Mononuclear cell (primary cell): ENCODE measurements at regions not wholly inside any gene's neighbourhood (a gene's known extent, or its start where the extent isn't known, plus 50 kb on each side); places are given as distances from the start of the nearest gene placed in this dataset.

Experiments
- H3K27me3 ChIP-seq: 2 replicates; pipeline ENCODE4 v1.6.0; 2011; ENCODE audit warnings: low read length, control low read depth; ENCODE audit not compliant: insufficient read depth
- H3K4me1 ChIP-seq: 2 replicates; pipeline ENCODE4 v1.5.1; 2011; ENCODE audit warnings: mild to moderate bottlenecking, low read length, control low read depth; ENCODE audit not compliant: insufficient read depth
- H3K4me3 ChIP-seq: 2 replicates; pipeline ENCODE4 v1.5.1; 2011; ENCODE audit warnings: mild to moderate bottlenecking, low read length, moderate library complexity
- H3K9me3 ChIP-seq: 2 replicates; pipeline ENCODE4 v1.5.1; 2011; ENCODE audit warnings: low read depth, mild to moderate bottlenecking, control low read depth, low read length

DNA sequence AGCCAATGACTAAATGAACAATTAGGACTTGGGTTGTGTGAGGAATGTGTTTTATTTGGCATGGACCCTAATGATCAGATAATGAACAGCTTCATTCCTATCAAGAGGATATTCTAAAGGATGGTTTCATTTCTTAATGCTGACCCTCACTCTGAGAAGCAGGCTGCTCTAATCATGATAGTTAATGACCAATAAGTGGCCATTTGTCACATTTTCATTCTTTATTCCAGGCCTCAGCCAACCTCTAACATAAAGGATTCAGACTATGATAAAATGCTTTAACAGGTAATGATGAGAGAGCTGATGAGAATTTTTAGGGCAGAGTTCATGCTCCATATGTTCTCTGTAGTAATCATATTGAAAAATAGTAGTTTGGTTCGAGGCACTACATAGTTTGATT, 301.5 kb upstream of the ARRDC3 start:
- no peaks in the 10 kb centered on the region for H3K27me3 ChIP-seq
- H3K4me3 ChIP-seq, result no peak overlapping the region
- H3K9me3 ChIP-seq, result no peaks in the 10 kb centered on the region
- no peaks in the 10 kb centered on the region for H3K4me1 ChIP-seq

- Histone ChIP-seq H3K4me3 (no peak overlapping the region), H3K9me3 (no peaks in the 10 kb centered on the region), H3K27me3 (no peaks in the 10 kb centered on the region), H3K4me1 (no peaks in the 10 kb centered on the region)
Observed at GRCh38 chr5:91670563-91670962, 287.4 kb upstream of the ARRDC3 start.

- no peaks in the 10 kb centered on the region for H3K27me3 ChIP-seq
- H3K4me3 ChIP-seq, result no peak overlapping the region
- no peaks in the 10 kb centered on the region for H3K9me3 ChIP-seq
- no peaks in the 10 kb centered on the region for H3K4me1 ChIP-seq
Observed at GRCh38 chr5:91670122-91670521, 287.0 kb upstream of the ARRDC3 start.

DNA sequence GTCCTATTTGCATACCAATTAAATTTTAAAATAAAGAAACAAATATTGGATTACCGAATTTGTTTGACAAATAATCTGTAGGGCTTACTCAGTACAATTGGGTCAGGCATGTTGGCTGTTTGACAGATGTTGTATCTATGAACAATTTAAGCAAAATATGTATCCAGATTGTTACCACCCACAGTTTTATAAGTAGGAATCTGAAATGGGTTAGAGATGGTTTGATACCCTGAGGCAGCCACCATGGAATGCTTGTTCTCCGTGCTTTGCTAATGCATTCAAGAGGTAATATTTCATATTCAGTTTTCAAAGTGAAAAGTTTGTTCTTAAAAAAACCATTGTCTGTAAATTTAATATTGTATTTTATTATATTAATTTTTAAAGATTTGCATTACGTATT, 285.1 kb upstream of the ARRDC3 start:
- Histone ChIP-seq H3K9me3 (no peaks in the 10 kb centered on the region), H3K4me1 (no peaks in the 10 kb centered on the region), H3K4me3 (no peak overlapping the region), H3K27me3 (no peaks in the 10 kb centered on the region)

GRCh38 chr5:91652678-91653077, 269.6 kb upstream of the ARRDC3 start:
- H3K4me1 ChIP-seq, result no peaks in the 10 kb centered on the region
- H3K9me3 ChIP-seq, result peaks cover 39% of the 10 kb centered on the region
- no peaks in the 10 kb centered on the region for H3K27me3 ChIP-seq
- no peak overlapping the region for H3K4me3 ChIP-seq

GRCh38 chr5:91651704-91652103, 268.6 kb upstream of the ARRDC3 start:
- Histone ChIP-seq H3K9me3 (peaks cover 34% of the 10 kb centered on the region), H3K4me3 (no peak overlapping the region), H3K4me1 (no peaks in the 10 kb centered on the region), H3K27me3 (no peaks in the 10 kb centered on the region)

DNA sequence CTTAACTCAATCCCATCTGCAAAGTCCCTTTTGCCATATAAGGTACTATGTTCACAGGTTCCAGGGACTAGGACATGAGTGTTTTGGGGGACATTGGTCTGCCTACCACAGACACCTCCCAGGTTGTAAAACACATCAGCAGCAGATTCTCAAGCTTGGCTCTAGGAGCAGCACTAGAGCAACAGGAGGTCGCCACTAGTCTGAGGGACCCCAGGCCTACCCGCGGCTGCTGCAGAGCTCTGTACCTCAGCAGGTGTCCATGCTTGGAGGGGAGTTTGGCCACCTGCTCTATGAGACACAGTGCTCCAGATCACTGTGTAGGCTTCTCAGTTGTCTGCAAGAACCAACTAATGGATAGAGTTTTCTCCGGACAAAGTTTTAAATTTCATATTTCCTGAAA, 262.2 kb upstream of the ARRDC3 start:
- H3K4me3 ChIP-seq, result no peak overlapping the region
- no peaks in the 10 kb centered on the region for H3K9me3 ChIP-seq
- no peaks in the 10 kb centered on the region for H3K27me3 ChIP-seq
- no peaks in the 10 kb centered on the region for H3K4me1 ChIP-seq

DNA sequence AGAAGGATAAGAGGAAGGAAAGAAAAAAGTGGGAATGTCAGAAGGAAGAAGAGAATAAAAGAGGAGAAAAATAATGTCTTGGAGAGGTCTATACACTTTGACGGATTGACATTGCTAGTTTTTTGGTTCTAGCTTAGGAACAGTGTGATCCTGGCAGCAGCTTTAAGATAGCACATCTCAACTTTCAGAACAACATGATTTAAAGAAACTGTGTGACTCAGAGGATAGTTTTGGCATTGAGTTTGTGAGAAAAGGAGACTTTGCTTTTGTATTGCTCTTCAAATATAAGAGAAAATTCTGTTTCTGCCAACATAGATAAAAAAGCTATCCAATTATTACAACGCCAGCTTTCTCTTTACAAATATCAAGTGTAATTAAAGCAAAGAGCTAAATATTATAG, 260.7 kb upstream of the ARRDC3 start:
- Histone ChIP-seq H3K4me1 (no peaks in the 10 kb centered on the region), H3K27me3 (no peaks in the 10 kb centered on the region), H3K4me3 (no peak overlapping the region), H3K9me3 (no peaks in the 10 kb centered on the region)

DNA sequence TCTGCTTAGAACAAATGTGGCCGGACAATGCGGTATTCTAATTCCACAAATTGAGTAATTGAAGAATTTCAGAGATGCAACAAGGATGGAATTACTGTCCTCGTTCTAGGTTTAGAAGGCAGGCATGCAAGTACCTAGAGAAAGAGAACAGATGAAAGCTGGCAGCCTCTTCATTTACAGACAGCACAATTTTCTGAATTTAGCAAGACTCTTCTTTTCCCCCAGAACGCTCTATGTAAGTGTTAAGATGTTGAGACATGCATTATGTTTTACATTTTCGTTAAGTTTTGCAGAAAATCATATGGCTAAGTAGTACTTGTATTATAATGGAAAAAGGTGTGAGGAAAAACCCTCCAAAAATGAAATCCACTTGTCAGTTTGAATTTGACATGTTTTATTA, 259.5 kb upstream of the ARRDC3 start:
- H3K4me1 ChIP-seq, result no peaks in the 10 kb centered on the region
- H3K27me3 ChIP-seq, result no peaks in the 10 kb centered on the region
- H3K9me3 ChIP-seq, result no peaks in the 10 kb centered on the region
- no peak overlapping the region for H3K4me3 ChIP-seq

GRCh38 chr5:91641730-91642350, 258.7 kb upstream of the ARRDC3 start:
- no peaks in the 10 kb centered on the region for H3K9me3 ChIP-seq

GRCh38 chr5:91639744-91640143, 256.6 kb upstream of the ARRDC3 start:
- no peaks in the 10 kb centered on the region for H3K27me3 ChIP-seq
- no peaks in the 10 kb centered on the region for H3K9me3 ChIP-seq
- H3K4me1 ChIP-seq, result no peaks in the 10 kb centered on the region
- H3K4me3 ChIP-seq, result no peak overlapping the region

More at GRCh38 chr5:91641730-91642350, 258.7 kb upstream of the ARRDC3 start:
- no peaks in the 10 kb centered on the region for H3K27me3 ChIP-seq
- no peaks in the 10 kb centered on the region for H3K4me1 ChIP-seq
- no peak overlapping the region for H3K4me3 ChIP-seq

- Histone ChIP-seq H3K4me1 (no peaks in the 10 kb centered on the region), H3K9me3 (no peaks in the 10 kb centered on the region), H3K27me3 (no peaks in the 10 kb centered on the region), H3K4me3 (no peak overlapping the region)
Observed at GRCh38 chr5:91638010-91638409, 254.9 kb upstream of the ARRDC3 start.

- Histone ChIP-seq H3K27me3 (no peaks in the 10 kb centered on the region), H3K9me3 (no peaks in the 10 kb centered on the region)
Observed at GRCh38 chr5:91635950-91636734, 253.0 kb upstream of the ARRDC3 start.

GRCh38 chr5:91632871-91633270, 249.8 kb upstream of the ARRDC3 start:
- Histone ChIP-seq H3K4me3 (no peak overlapping the region), H3K27me3 (no peaks in the 10 kb centered on the region), H3K9me3 (no peaks in the 10 kb centered on the region), H3K4me1 (no peaks in the 10 kb centered on the region)

More at GRCh38 chr5:91635950-91636734, 253.0 kb upstream of the ARRDC3 start:
- Histone ChIP-seq H3K4me1 (no peaks in the 10 kb centered on the region), H3K4me3 (no peak overlapping the region)

- Histone ChIP-seq H3K4me1 (no peaks in the 10 kb centered on the region), H3K4me3 (no peak overlapping the region)
Observed at GRCh38 chr5:91611746-91612145, 228.6 kb upstream of the ARRDC3 start.

GRCh38 chr5:91607675-91608074, 224.6 kb upstream of the ARRDC3 start:
- H3K4me3 ChIP-seq, result no peak overlapping the region
- no peaks in the 10 kb centered on the region for H3K27me3 ChIP-seq
- no peaks in the 10 kb centered on the region for H3K4me1 ChIP-seq
- no peaks in the 10 kb centered on the region for H3K9me3 ChIP-seq

More at GRCh38 chr5:91611746-91612145, 228.6 kb upstream of the ARRDC3 start:
- H3K27me3 ChIP-seq, result no peaks in the 10 kb centered on the region
- H3K9me3 ChIP-seq, result no peaks in the 10 kb centered on the region
